ENCODE measurements at regions not wholly inside any gene's neighbourhood (a gene's known extent, or its start where the extent isn't known, plus 50 kb on each side); places are given as distances from the start of the nearest gene placed in this dataset.

DNA sequence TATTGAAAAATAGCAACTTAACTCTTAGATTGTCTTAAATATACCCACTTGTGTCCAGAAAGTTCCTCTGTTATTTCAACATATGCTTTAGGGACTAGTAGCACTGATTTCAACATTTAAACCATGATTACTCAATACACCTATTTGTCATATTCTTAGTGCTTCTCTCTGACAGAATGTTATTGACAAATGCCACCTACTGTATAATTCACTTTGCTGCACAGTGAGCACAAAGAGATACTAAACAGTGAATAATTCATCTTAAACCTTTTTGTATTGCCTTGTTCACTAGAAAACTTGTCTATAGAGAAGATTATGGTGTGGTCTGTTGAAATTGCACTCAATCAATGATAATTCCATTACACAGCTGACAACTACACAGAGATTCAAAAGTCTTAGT is 692.6 kb downstream of the PCDH17 start:
- TF ChIP-seq POLR2AphosphoS5 (IDR thresholded peaks at IDR 0.05; ENCODE audit: low read depth, low read length) (no peak), TAF1 (IDR thresholded peaks at IDR 0.05; ENCODE audit: borderline replicate concordance, insufficient read depth, low read length) (no peak)
